ENCODE measurements at regions not wholly inside any gene's neighbourhood (a gene's known extent, or its start where the extent isn't known, plus 50 kb on each side); places are given as distances from the start of the nearest gene placed in this dataset.

DNA sequence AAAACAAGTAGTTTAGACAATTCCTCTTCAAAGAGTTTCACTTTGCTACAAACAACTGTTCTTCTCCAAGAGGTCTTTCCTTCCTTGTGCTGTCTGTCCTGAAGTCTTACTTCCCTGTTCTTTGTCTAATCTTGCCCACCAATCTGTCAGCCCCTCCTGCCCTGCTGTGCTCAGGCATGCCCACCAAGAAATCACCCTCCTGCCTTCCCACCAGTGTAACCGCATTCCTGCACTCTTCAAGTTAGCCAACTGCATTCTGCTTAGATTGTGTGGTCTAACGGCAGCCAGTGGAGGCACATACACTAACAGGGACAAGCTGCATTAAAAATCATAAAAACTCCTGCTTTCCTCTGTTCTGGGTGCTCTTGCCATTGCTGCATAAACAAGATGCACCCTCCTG lies 215.9 kb upstream of the RBMY1B start:
- DNase-seq = no peak

DNA sequence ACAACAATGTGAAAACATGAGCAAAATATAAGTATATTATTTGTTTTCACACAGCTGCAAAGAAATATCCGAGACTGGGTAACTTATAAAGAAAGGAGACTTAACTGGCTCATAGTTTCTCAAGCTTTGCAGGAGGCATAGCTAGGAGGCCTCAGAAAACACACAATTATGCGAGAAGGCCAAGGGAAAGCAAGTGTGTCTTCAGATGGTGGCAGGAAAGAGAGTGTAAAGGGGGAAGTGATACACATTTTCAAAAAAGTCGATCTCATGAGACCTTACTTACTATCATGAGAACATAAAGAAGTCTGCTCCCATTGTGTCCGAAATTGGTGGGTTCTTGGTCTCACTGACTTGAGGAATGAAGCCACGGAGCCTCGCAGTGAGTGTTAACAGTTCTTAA lies 208.9 kb upstream of the RBMY1B start:
- no peak for DNase-seq

DNA sequence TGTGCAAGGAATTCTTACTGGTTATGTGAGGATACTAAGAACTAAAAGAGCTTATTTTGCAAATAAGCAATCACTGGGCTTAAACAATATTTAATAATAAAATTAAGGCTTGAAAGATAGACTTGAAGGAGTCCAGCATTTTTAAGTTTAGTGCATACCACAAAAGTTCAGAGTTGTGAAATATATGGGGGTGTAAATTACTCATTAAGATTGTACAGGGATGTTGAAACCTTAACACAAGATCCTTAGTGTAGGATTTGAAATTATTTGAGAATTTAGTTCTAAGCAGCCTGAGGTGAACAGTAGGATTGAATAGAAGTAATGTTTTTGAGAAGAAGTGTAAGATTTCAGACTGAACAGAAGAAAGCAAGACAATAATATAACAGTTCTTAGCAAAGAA lies 195.8 kb upstream of the RBMY1B start:
- no peak for DNase-seq
